ENCODE measurements at regions not wholly inside any gene's neighbourhood (a gene's known extent, or its start where the extent isn't known, plus 50 kb on each side); places are given as distances from the start of the nearest gene placed in this dataset.

- POLR2A ChIA-PET: no interaction called here
These were observed 145.6 kb upstream of the ID4 start for GRCh38 chr6:19691465-19692167.

More at GRCh38 chr6:19691465-19692167, 145.6 kb upstream of the ID4 start:
- dilution Hi-C loops (cut with MboI; ENCODE audit: extremely low pct_ligation_motif_present, low sequenced_read_pairs): no loop called here
- no peak for DNase-seq (ENCODE audit: low read depth, low spot score)
- Histone ChIP-seq H4K20me1 (replicated peaks; ENCODE audit: control insufficient read depth, extremely low read depth, insufficient read depth, low read length) (no peaks in the 10 kb centered on the region), H3K9ac (replicated peaks; ENCODE audit: extremely low read depth, insufficient read depth, low read length) (no peak overlapping the region), H3K4me3 (replicated peaks in 1 of 3; ENCODE audit: insufficient read depth in 1 of 3, low read depth in 1 of 3, low read length in 3 of 3) (no peak overlapping the region), H3K36me3 (ENCODE audit: control insufficient read depth in 2 of 2, extremely low read depth in 1 of 2, insufficient read depth in 2 of 2, low read length in 2 of 2) (no peaks in the 10 kb centered on the region), H3K27ac (ENCODE audit: insufficient read depth, low read depth, low read length) (no peak overlapping the region), H3K9me3 (replicated peaks; ENCODE audit: control insufficient read depth, insufficient read depth, low read length) (no peaks in the 10 kb centered on the region), H2AFZ (ENCODE audit: low read depth, low read length) (no peak overlapping the region), H3K4me1 (ENCODE audit: control insufficient read depth, extremely low read depth, insufficient read depth, low read length) (no peaks in the 10 kb centered on the region), H3K79me2 (ENCODE audit: control insufficient read depth, insufficient read depth, low read length) (no peaks in the 10 kb centered on the region), H3K4me2 (ENCODE audit: insufficient read depth, low read length) (no peak overlapping the region), H3K9me1 (replicated peaks; ENCODE audit: control insufficient read depth, extremely low read depth, insufficient read depth, low read length) (no peaks in the 10 kb centered on the region), H3K27me3 (ENCODE audit: control insufficient read depth in 2 of 2, insufficient read depth in 2 of 2, low read length in 2 of 2) (no peaks in the 10 kb centered on the region)
- intact Hi-C loops (cut with micrococcal nuclease): no loop called here
- BruUV-seq (replicated peaks): no TSS peak
- CTCF ChIA-PET: no interaction called here
- FAIRE-seq: no peak
- TF ChIP-seq JUN (IDR thresholded peaks at IDR 0.05; ENCODE audit: borderline replicate concordance, insufficient read depth, insufficient read length, low read depth) (no peak), EZH2 (IDR thresholded peaks at IDR 0.05; ENCODE audit: borderline replicate concordance, low read depth, low read length, severe bottlenecking) (no peak), MYC (IDR thresholded peaks at IDR 0.05; ENCODE audit: low read depth, low read length) (no peak), POLR2AphosphoS5 (IDR thresholded peaks at IDR 0.05; ENCODE audit: insufficient read depth, low read depth, low read length) (no peak), POLR2A (IDR thresholded peaks at IDR 0.05; ENCODE audit: low read depth, low read length) (no peak), FOS (IDR thresholded peaks at IDR 0.05; ENCODE audit: borderline replicate concordance, insufficient read depth, low read length) (no peak)
- TF ChIP-seq, protein P1, sequence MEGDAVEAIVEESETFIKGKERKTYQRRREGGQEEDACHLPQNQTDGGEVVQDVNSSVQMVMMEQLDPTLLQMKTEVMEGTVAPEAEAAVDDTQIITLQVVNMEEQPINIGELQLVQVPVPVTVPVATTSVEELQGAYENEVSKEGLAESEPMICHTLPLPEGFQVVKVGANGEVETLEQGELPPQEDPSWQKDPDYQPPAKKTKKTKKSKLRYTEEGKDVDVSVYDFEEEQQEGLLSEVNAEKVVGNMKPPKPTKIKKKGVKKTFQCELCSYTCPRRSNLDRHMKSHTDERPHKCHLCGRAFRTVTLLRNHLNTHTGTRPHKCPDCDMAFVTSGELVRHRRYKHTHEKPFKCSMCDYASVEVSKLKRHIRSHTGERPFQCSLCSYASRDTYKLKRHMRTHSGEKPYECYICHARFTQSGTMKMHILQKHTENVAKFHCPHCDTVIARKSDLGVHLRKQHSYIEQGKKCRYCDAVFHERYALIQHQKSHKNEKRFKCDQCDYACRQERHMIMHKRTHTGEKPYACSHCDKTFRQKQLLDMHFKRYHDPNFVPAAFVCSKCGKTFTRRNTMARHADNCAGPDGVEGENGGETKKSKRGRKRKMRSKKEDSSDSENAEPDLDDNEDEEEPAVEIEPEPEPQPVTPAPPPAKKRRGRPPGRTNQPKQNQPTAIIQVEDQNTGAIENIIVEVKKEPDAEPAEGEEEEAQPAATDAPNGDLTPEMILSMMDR (IDR thresholded peaks at IDR 0.05; ENCODE audit: extremely low read depth in 1 of 2, insufficient read depth in 1 of 2, low read depth in 1 of 2, low read length in 2 of 2): no peak
- TF ChIP-seq, protein P2, sequence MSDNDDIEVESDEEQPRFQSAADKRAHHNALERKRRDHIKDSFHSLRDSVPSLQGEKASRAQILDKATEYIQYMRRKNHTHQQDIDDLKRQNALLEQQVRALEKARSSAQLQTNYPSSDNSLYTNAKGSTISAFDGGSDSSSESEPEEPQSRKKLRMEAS (IDR thresholded peaks at IDR 0.05; ENCODE audit: insufficient read depth, insufficient read length): no peak

All from endothelial cell of umbilical vein (primary cell).